Prostate gland (tissue), 2 donors: ENCODE measurements at regions not wholly inside any gene's neighbourhood (a gene's known extent, or its start where the extent isn't known, plus 50 kb on each side); places are given as distances from the start of the nearest gene placed in this dataset.

Experiments
- DNase-seq: peaks from one replicate; pipeline ENCODE4 v3.0.0-alpha.2; 2019; ENCODE audit warnings: low spot score
- H3K27ac ChIP-seq, 2 donors: fragments of 200-600 bp; sonication (generic); 2 replicates each; pipeline ENCODE4 v1.5.1; 2017 to 2019
- H3K27me3 ChIP-seq: fragments of 200-600 bp; sonication (generic); replicated peaks from 2 replicates; pipeline ENCODE4 v1.5.1; 2019; ENCODE audit not compliant: insufficient read depth
- H3K36me3 ChIP-seq, 2 donors: fragments of 200-600 bp; sonication (generic); 1 replicate in 1 of 2; 2 replicates in 1 of 2; pipeline versions ENCODE4 v1.5.1 to v1.8.1; 2017 to 2019
- H3K4me1 ChIP-seq: fragments of 200-600 bp; sonication (generic); replicated peaks from 2 replicates; pipeline ENCODE4 v1.5.1; 2019
- H3K4me3 ChIP-seq, 2 donors: fragments of 200-600 bp; sonication (generic); 2 replicates each; pipeline ENCODE4 v1.5.1; 2017 to 2019
- H3K9me3 ChIP-seq: fragments of 200-600 bp; sonication (generic); 2 replicates; pipeline ENCODE4 v1.5.1; 2017
- POLR2A ChIP-seq: fragments of 450-650 bp; IDR thresholded peaks from one replicate; pipeline ENCODE4 v1.6.1; 2016; ENCODE audit warnings: antibody characterized with exemption, mild to moderate bottlenecking
- POLR2AphosphoS5 ChIP-seq: sonication (generic); formaldehyde crosslinking; IDR thresholded peaks from one replicate; pipeline ENCODE4 v1.6.1; 2017; ENCODE audit warnings: antibody characterized with exemption
- WGBS: methylation state at CpG from one replicate; pipeline ENCODE4 v1.1.5; 2018; 5-methylcytosine and 5-hydroxymethylcytosine counted together
- intact Hi-C: fragments of 100-400 bp; cut with DNase I; formaldehyde crosslinking; loops from one replicate; pipeline ENCODE4 v1.14.2; 2022
- TF ChIP-seq, protein P1 (sequence below), 4 experiments: fragments of 200-600 bp in 2 of 4; fragments of 450-650 bp in 2 of 4; sonication (generic) in 2 of 4; IDR thresholded peaks; 1 replicate in 3 of 4; 2 replicates in 1 of 4; pipeline ENCODE4 v1.5.1; 2016 to 2019; ENCODE audit warnings: antibody characterized with exemption in 4 of 4, mild to moderate bottlenecking in 2 of 4, moderate library complexity in 2 of 4

DNA sequence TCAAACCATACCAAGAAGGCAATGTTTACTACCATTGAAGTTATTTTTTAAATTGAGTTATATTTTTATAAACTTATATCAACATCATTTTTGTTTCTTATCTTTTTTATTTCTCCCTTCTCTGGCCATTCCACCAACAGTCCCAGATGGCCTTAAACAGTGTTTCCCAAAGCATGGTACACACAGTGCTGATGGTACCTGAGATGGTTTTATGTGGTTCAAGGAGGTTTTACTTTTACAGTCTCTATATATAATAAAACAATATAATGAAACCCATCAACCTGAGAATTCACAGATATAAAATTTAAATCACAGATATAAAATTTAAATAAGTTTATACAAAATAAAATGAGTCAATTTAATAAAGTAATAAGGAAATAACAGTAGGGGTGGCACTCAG lies 65.1 kb upstream of the MSTN start:
- TF ChIP-seq, protein P1, sequence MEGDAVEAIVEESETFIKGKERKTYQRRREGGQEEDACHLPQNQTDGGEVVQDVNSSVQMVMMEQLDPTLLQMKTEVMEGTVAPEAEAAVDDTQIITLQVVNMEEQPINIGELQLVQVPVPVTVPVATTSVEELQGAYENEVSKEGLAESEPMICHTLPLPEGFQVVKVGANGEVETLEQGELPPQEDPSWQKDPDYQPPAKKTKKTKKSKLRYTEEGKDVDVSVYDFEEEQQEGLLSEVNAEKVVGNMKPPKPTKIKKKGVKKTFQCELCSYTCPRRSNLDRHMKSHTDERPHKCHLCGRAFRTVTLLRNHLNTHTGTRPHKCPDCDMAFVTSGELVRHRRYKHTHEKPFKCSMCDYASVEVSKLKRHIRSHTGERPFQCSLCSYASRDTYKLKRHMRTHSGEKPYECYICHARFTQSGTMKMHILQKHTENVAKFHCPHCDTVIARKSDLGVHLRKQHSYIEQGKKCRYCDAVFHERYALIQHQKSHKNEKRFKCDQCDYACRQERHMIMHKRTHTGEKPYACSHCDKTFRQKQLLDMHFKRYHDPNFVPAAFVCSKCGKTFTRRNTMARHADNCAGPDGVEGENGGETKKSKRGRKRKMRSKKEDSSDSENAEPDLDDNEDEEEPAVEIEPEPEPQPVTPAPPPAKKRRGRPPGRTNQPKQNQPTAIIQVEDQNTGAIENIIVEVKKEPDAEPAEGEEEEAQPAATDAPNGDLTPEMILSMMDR (IDR thresholded peaks at IDR 0.05): no peak
- no peak for TF ChIP-seq POLR2AphosphoS5
- TF ChIP-seq POLR2A: no peak
- intact Hi-C loops: no loop called here
- no peaks in the 10 kb centered on the region for H3K27me3 ChIP-seq
- no peak for DNase-seq
- no peaks in the 10 kb centered on the region for H3K4me1 ChIP-seq
- no peak overlapping the region for H3K27ac ChIP-seq
- no peak overlapping the region for H3K4me3 ChIP-seq
- H3K36me3 ChIP-seq: no peaks in the 10 kb centered on the region
- H3K9me3 ChIP-seq: no peaks in the 10 kb centered on the region

DNA sequence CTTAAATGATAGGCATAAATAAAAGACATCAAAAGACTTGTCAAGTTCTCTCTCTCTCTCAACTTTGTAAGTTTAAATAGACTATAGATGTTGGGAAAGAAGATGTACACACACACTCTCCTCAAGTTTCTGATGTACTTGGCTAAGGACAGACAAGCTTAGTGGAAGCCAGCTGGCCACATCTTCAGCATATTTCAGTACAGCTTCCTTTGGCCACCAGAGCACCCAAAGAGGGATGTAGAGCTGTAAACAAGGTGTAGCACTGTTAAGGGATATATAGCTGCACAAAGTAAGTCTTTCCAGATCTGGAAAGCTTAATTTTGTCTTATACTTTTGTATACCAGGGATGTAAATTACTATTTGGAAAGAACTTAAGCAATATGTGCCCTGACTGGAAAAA lies 64.3 kb upstream of the MSTN start:
- H3K9me3 ChIP-seq: no peaks in the 10 kb centered on the region
- DNase-seq: no peak
- H3K27ac ChIP-seq: no peak overlapping the region
- no peaks in the 10 kb centered on the region for H3K27me3 ChIP-seq
- no peaks in the 10 kb centered on the region for H3K36me3 ChIP-seq
- intact Hi-C loops: no loop called here
- no peak overlapping the region for H3K4me3 ChIP-seq
- TF ChIP-seq, protein P1 (IDR thresholded peaks at IDR 0.05): no peak
- TF ChIP-seq POLR2AphosphoS5 (no peak), POLR2A (no peak)
- no peaks in the 10 kb centered on the region for H3K4me1 ChIP-seq

DNA sequence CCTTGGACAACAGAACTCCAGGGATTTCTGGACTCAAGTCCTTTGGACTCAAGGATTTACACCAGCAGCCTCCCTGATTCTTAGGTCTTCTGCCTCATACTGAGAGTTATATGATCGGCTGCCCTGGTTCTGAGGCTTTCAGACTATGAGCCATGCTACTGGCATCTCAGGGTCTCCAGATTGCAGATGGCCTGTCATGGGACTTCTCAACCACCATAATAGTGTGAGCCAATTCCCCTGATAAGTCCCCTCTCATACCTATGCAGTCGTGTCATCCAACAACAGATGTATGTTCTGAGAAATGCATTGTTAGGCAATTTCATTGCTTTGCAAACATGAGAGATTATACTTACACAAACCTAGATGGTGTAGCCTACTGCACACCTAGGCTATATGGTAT lies 61.4 kb upstream of the MSTN start:
- WGBS: 87% methylated on average over 2 of the region's 2 CpGs
- intact Hi-C loops: loop anchor here (5.0 kb wide), 1 partner anchor 58 kb away; a partner anchor contains a TSS
- Histone ChIP-seq H3K4me1 (no peaks in the 10 kb centered on the region), H3K4me3 (no peak overlapping the region), H3K27me3 (no peaks in the 10 kb centered on the region), H3K27ac (no peak overlapping the region), H3K9me3 (no peaks in the 10 kb centered on the region), H3K36me3 (no peaks in the 10 kb centered on the region)
- no peak for DNase-seq
- TF ChIP-seq, protein P1 (IDR thresholded peaks at IDR 0.05): no peak
- TF ChIP-seq POLR2AphosphoS5: no peak
- no peak for TF ChIP-seq POLR2A

DNA sequence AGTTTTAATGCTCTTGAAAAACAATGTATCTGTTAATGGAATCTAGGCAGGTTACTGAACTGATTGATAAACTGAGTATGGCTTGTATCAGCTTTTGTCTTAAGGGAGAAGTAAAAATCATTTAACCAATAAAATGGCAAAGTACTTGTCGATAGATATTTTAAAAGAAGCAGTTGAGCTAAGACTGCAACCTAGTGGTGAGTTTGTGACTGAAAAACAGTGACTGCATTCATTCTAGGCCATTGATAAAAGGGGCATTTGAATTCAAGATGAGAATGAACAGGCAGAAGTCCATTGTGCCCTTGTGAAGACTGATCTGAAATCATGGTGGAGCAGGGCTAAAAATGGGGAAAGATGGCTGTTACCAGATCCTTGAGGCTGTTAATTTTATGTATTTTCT lies 59.4 kb upstream of the MSTN start:
- TF ChIP-seq POLR2AphosphoS5 (no peak), POLR2A (no peak)
- TF ChIP-seq, protein P1 (IDR thresholded peaks at IDR 0.05): no peak
- Histone ChIP-seq H3K4me1 (no peaks in the 10 kb centered on the region), H3K27ac (no peak overlapping the region), H3K9me3 (no peaks in the 10 kb centered on the region), H3K36me3 (no peaks in the 10 kb centered on the region), H3K4me3 (no peak overlapping the region), H3K27me3 (no peaks in the 10 kb centered on the region)
- no peak for DNase-seq
- 58% methylated on average over 1 of the region's 1 CpG for WGBS
- intact Hi-C loops: loop anchor here (5.0 kb wide), 1 partner anchor 60 kb away; a partner anchor contains a TSS

DNA sequence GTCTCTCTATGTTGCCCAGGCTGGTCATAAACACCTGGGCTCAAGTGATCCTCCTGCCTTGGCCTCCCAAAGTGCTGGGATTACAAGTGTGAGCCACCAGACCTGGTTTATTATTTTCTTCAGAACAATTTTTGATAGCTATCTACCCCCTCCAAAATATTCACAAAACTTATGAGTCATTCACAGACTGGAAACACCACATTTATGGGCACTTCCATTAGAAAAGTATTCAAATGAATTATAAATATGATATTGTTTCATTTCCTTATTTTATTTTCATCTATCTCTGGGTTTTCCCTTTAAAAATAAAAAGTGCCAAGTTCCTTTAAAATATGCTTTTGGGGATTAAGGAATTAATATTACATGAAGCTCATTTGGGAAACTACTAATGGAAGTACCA lies 58.8 kb upstream of the MSTN start:
- intact Hi-C loops: loop anchor here (5.0 kb wide), 1 partner anchor 61 kb away; a partner anchor contains a TSS
- DNase-seq: no peak
- Histone ChIP-seq H3K27me3 (no peaks in the 10 kb centered on the region), H3K4me1 (no peaks in the 10 kb centered on the region), H3K36me3 (no peaks in the 10 kb centered on the region), H3K4me3 (no peak overlapping the region), H3K27ac (no peak overlapping the region), H3K9me3 (no peaks in the 10 kb centered on the region)
- TF ChIP-seq, protein P1 (IDR thresholded peaks at IDR 0.05): no peak
- no peak for TF ChIP-seq POLR2A
- no peak for TF ChIP-seq POLR2AphosphoS5
